ENCODE measurements at regions not wholly inside any gene's neighbourhood (a gene's known extent, or its start where the extent isn't known, plus 50 kb on each side); places are given as distances from the start of the nearest gene placed in this dataset.

GRCh38 chr19:21604951-21605476, 99.6 kb downstream of the ZNF429 start:
- Mint-ChIP-seq H3K27ac (ENCODE audit: unreplicated experiment) (no peak overlapping the region), H3K36me3 (ENCODE audit: insufficient read depth, unreplicated experiment) (no peaks in the 10 kb centered on the region), H3K27me3 (ENCODE audit: insufficient read depth, unreplicated experiment) (no peaks in the 10 kb centered on the region), H3K9me3 (ENCODE audit: unreplicated experiment) (peaks cover 36% of the 10 kb centered on the region), H3K4me3 (ENCODE audit: unreplicated experiment) (no peak overlapping the region), H3K4me1 (ENCODE audit: low read depth, unreplicated experiment) (no peaks in the 10 kb centered on the region)
- CTCF ChIA-PET = no interaction called here
- no peaks in the 10 kb centered on the region for H3K9me3 ChIP-seq
- H3K4me3 ChIP-seq (ENCODE audit: low read depth, low read length) = no peak overlapping the region
- POLR2A ChIA-PET = no interaction called here
- H3K4me1 ChIP-seq = no peaks in the 10 kb centered on the region
- intact Hi-C loops (cut with micrococcal nuclease; ENCODE audit: unreplicated experiment) = no loop called here
- no peaks in the 10 kb centered on the region for H3K36me3 ChIP-seq (ENCODE audit: control insufficient read depth, insufficient read depth, low read length)
- TF ChIP-seq CTCF (IDR thresholded peaks at IDR 0.05; ENCODE audit: insufficient read depth in 1 of 2, low read depth in 1 of 2, low read length in 1 of 2, severe bottlenecking in 1 of 2, unreplicated experiment in 1 of 2) = no peak
- DNase-seq = no peak
- BruUV-seq (replicated peaks) = no TSS peak
- H3K27me3 ChIP-seq (replicated peaks; ENCODE audit: control insufficient read depth, insufficient read depth, low read length) = no peaks in the 10 kb centered on the region

Measured in Caco-2 (cell line).